H9 (cell line): ENCODE measurements at regions not wholly inside any gene's neighbourhood (a gene's known extent, or its start where the extent isn't known, plus 50 kb on each side); places are given as distances from the start of the nearest gene placed in this dataset.

Source experiments
- DNase-seq: peaks from one replicate; pipeline ENCODE4 v3.0.0-alpha.2; 2017
- H2AFZ ChIP-seq: one replicate; pipeline ENCODE4 v1.6.1; 2013; ENCODE audit warnings: mild to moderate bottlenecking, low read length, control low read depth, moderate library complexity
- H2AK5ac ChIP-seq: 2 replicates; pipeline ENCODE4 v1.6.1; 2013; ENCODE audit warnings: low read length, control low read depth, mixed read lengths; ENCODE audit not compliant: insufficient read length
- H2BK120ac ChIP-seq: one replicate; pipeline ENCODE4 v1.6.1; 2013; ENCODE audit warnings: low read depth, mild to moderate bottlenecking, low read length, control low read depth, inconsistent platforms; ENCODE audit not compliant: poor library complexity, severe bottlenecking
- H2BK12ac ChIP-seq: 2 replicates; pipeline ENCODE4 v1.6.1; 2013; ENCODE audit warnings: low read length, control low read depth, mixed read lengths, low read depth; ENCODE audit not compliant: insufficient read length
- H2BK15ac ChIP-seq: 2 replicates; pipeline ENCODE4 v1.6.1; 2013; ENCODE audit warnings: low read depth, low read length, control low read depth
- H2BK20ac ChIP-seq: one replicate; pipeline ENCODE4 v1.6.1; 2013; ENCODE audit warnings: low read depth, mild to moderate bottlenecking, low read length, control low read depth, inconsistent platforms; ENCODE audit not compliant: poor library complexity, severe bottlenecking
- H2BK5ac ChIP-seq: 2 replicates; pipeline ENCODE4 v1.6.1; 2013; ENCODE audit warnings: low read length, control low read depth, mixed read lengths; ENCODE audit not compliant: insufficient read length
- H3K14ac ChIP-seq: 2 replicates; pipeline ENCODE4 v1.6.1; 2013; ENCODE audit warnings: low read length, control low read depth; ENCODE audit not compliant: insufficient read depth
- H3K18ac ChIP-seq: 2 replicates; pipeline ENCODE4 v1.6.1; 2013; ENCODE audit warnings: low read depth, mild to moderate bottlenecking, mixed read lengths, low read length, control low read depth; ENCODE audit not compliant: insufficient read length
- H3K23ac ChIP-seq: 2 replicates; pipeline ENCODE4 v1.6.1; 2013; ENCODE audit warnings: low read length, control low read depth, mixed read lengths, low read depth; ENCODE audit not compliant: insufficient read length
- H3K23me2 ChIP-seq: 2 replicates; pipeline ENCODE4 v1.6.1; 2013; ENCODE audit warnings: low read depth, mild to moderate bottlenecking, mixed read lengths, low read length, control low read depth; ENCODE audit not compliant: insufficient read length, poor library complexity, severe bottlenecking
- H3K27ac ChIP-seq: 2 replicates; pipeline ENCODE4 v1.5.1; 2013; ENCODE audit warnings: low read length, control low read depth, mixed read lengths, low read depth; ENCODE audit not compliant: insufficient read length
- H3K27me3 ChIP-seq: 2 replicates; pipeline ENCODE4 v1.6.1; 2013; ENCODE audit warnings: low read length, control low read depth, inconsistent platforms; ENCODE audit not compliant: insufficient read depth
- H3K4ac ChIP-seq: 2 replicates; pipeline ENCODE4 v1.6.1; 2013; ENCODE audit warnings: low read depth, mild to moderate bottlenecking, control low read depth, inconsistent platforms, low read length, moderate library complexity
- H3K4me1 ChIP-seq: 2 replicates; pipeline ENCODE4 v1.6.1; 2013; ENCODE audit warnings: low read length, control low read depth, inconsistent platforms; ENCODE audit not compliant: insufficient read depth
- H3K4me2 ChIP-seq: 2 replicates; pipeline ENCODE4 v1.6.1; 2013; ENCODE audit warnings: low read length, control low read depth, mixed read lengths; ENCODE audit not compliant: insufficient read length, insufficient read depth
- H3K56ac ChIP-seq: 2 replicates; pipeline ENCODE4 v1.6.1; 2013; ENCODE audit warnings: low read depth, mild to moderate bottlenecking, mixed read lengths, low read length, control low read depth; ENCODE audit not compliant: insufficient read length
- H3K79me1 ChIP-seq: 2 replicates; pipeline ENCODE4 v1.6.1; 2013; ENCODE audit warnings: low read depth, mild to moderate bottlenecking, moderate library complexity, low read length, control low read depth, inconsistent platforms; ENCODE audit not compliant: insufficient read depth, poor library complexity, severe bottlenecking
- H3K79me2 ChIP-seq: 2 replicates; pipeline ENCODE4 v1.6.1; 2013; ENCODE audit warnings: low read length, control low read depth, inconsistent platforms; ENCODE audit not compliant: insufficient read depth
- H3K9ac ChIP-seq: 2 replicates; pipeline ENCODE4 v1.6.1; 2013; ENCODE audit warnings: low read length, control low read depth, mixed read lengths; ENCODE audit not compliant: insufficient read length; ENCODE audit errors: extremely low read depth
- H3K9me3 ChIP-seq: one replicate; pipeline ENCODE4 v1.6.1; 2013; ENCODE audit warnings: low read depth, low read length, inconsistent platforms; ENCODE audit not compliant: control insufficient read depth
- H3T11ph ChIP-seq: one replicate; pipeline ENCODE4 v1.6.1; 2013; ENCODE audit warnings: mild to moderate bottlenecking, low read length, control low read depth, inconsistent platforms
- H4K20me1 ChIP-seq: one replicate; pipeline ENCODE4 v1.6.1; 2013; ENCODE audit not compliant: control insufficient read depth, insufficient read length, insufficient read depth
- H4K5ac ChIP-seq: 2 replicates; pipeline ENCODE4 v1.6.1; 2013; ENCODE audit warnings: low read depth, mild to moderate bottlenecking, mixed read lengths, low read length, control low read depth; ENCODE audit not compliant: insufficient read length
- H4K8ac ChIP-seq: replicated peaks from 2 replicates; pipeline ENCODE4 v1.6.1; 2013; ENCODE audit warnings: low read length, control low read depth, mixed read lengths, low read depth; ENCODE audit not compliant: insufficient read length
- H4K91ac ChIP-seq: 2 replicates; pipeline ENCODE4 v1.6.1; 2013; ENCODE audit warnings: low read depth, mild to moderate bottlenecking, moderate library complexity, mixed read lengths, low read length, control low read depth; ENCODE audit not compliant: insufficient read length
- H3K27ac Mint-ChIP-seq, 3 experiments: 2 replicates in 2 of 3; 3 replicates in 1 of 3; pipeline ENCODE4 v1.8.0; 2020 to 2021; ENCODE audit warnings: mixed read lengths in 3 of 3, mild to moderate bottlenecking in 1 of 3, moderate library complexity in 1 of 3
- H3K27me3 Mint-ChIP-seq: 2 replicates; pipeline ENCODE4 v1.8.0; 2021; ENCODE audit warnings: low read depth, mild to moderate bottlenecking, moderate library complexity, mixed read lengths
- H3K36me3 Mint-ChIP-seq, 3 experiments: 2 replicates in 2 of 3; 3 replicates in 1 of 3; pipeline ENCODE4 v1.8.0; 2020 to 2021; ENCODE audit warnings: low read depth in 3 of 3, mixed read lengths in 3 of 3; ENCODE audit not compliant: insufficient read depth in 1 of 3
- H3K4me1 Mint-ChIP-seq, 2 experiments: 2 replicates each; pipeline ENCODE4 v1.8.0; 2020; ENCODE audit warnings: mixed read lengths in 2 of 2
- H3K4me3 Mint-ChIP-seq, 2 experiments: 2 replicates in 1 of 2; 3 replicates in 1 of 2; pipeline ENCODE4 v1.8.0; 2020 to 2021; ENCODE audit warnings: mild to moderate bottlenecking in 2 of 2, mixed read lengths in 2 of 2, moderate library complexity in 1 of 2
- H3K9me3 Mint-ChIP-seq, 2 experiments: 2 replicates in 1 of 2; 3 replicates in 1 of 2; pipeline ENCODE4 v1.8.0; 2020; ENCODE audit warnings: mild to moderate bottlenecking in 2 of 2, mixed read lengths in 2 of 2, moderate library complexity in 1 of 2
- WGBS: extraction: QIAGEN DNeasy Blood & Tissue Kit; methylation state at CpG from one replicate; pipeline ENCODE4 v1.1.7; 2013; ENCODE audit warnings: missing lambda C conversion rate, low lambda C conversion rate, mixed read lengths; ENCODE audit not compliant: insufficient read length; ENCODE audit errors: extremely low coverage; 5-methylcytosine and 5-hydroxymethylcytosine counted together
- TF ChIP-seq, protein P1 (sequence below): fragments of 200-600 bp; sonication (generic); conservative IDR thresholded peaks from 3 replicates; pipeline ENCODE4 v1.8.0; 2021; ENCODE audit warnings: antibody characterized with exemption, mild to moderate bottlenecking

DNA sequence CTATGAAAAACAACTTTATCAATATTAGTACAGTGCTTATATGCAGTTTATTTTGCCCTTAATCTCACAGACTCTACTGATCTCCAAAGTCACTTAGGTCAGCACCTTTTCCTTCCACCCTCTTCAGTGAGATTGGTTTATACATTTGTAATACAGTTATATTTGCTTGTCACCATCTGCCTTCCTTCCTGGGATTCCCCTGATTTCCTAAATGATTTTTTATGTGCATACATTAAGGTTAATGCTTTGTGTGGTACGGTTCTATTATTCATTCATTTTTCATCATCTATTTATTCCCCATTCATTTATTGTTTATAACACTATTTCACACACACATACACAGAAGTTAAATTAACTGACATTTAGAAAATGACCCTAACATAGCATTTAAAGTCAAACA, 419.8 kb upstream of the CDH11 start:
- Mint-ChIP-seq H3K27ac (no peak overlapping the region), H3K36me3 (no peaks in the 10 kb centered on the region), H3K9me3 (no peaks in the 10 kb centered on the region; a peak in 1 of 5 replicates), H3K27me3 (no peaks in the 10 kb centered on the region), H3K4me3 (no peak overlapping the region), H3K4me1 (peaks cover 5 to 6% of the 10 kb centered on the region in 2 experiments)
- no peak overlapping the region for H3K4me2 ChIP-seq
- no peak overlapping the region for H3K14ac ChIP-seq
- H4K20me1 ChIP-seq = no peaks in the 10 kb centered on the region
- no peaks in the 10 kb centered on the region for H3K79me1 ChIP-seq
- H2BK20ac ChIP-seq = no peak overlapping the region
- H3K23me2 ChIP-seq = no peaks in the 10 kb centered on the region
- no CpG with 5 or more reads among the region's 1 CpG for WGBS
- no peak overlapping the region for H3K18ac ChIP-seq
- DNase-seq = no peak
- no peak overlapping the region for H2BK120ac ChIP-seq
- TF ChIP-seq, protein P1, sequence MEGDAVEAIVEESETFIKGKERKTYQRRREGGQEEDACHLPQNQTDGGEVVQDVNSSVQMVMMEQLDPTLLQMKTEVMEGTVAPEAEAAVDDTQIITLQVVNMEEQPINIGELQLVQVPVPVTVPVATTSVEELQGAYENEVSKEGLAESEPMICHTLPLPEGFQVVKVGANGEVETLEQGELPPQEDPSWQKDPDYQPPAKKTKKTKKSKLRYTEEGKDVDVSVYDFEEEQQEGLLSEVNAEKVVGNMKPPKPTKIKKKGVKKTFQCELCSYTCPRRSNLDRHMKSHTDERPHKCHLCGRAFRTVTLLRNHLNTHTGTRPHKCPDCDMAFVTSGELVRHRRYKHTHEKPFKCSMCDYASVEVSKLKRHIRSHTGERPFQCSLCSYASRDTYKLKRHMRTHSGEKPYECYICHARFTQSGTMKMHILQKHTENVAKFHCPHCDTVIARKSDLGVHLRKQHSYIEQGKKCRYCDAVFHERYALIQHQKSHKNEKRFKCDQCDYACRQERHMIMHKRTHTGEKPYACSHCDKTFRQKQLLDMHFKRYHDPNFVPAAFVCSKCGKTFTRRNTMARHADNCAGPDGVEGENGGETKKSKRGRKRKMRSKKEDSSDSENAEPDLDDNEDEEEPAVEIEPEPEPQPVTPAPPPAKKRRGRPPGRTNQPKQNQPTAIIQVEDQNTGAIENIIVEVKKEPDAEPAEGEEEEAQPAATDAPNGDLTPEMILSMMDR = no peak
- no peak overlapping the region for H2BK15ac ChIP-seq
- H3K9me3 ChIP-seq = no peaks in the 10 kb centered on the region
- H3K4me1 ChIP-seq = no peaks in the 10 kb centered on the region
- H4K91ac ChIP-seq = no peak overlapping the region
- H3K9ac ChIP-seq = no peak overlapping the region
- H3K56ac ChIP-seq = no peak overlapping the region
- no peak overlapping the region for H4K5ac ChIP-seq
- no peaks in the 10 kb centered on the region for H3K79me2 ChIP-seq
- no peaks in the 10 kb centered on the region for H3K27me3 ChIP-seq
- no peak overlapping the region for H2AFZ ChIP-seq
- no peak overlapping the region for H3K27ac ChIP-seq
- no peak overlapping the region for H2BK12ac ChIP-seq
- no peak overlapping the region for H2BK5ac ChIP-seq
- H4K8ac ChIP-seq = no peak overlapping the region
- no peak overlapping the region for H2AK5ac ChIP-seq
- no peak overlapping the region for H3K4ac ChIP-seq
- no peak overlapping the region for H3T11ph ChIP-seq
- H3K23ac ChIP-seq = no peak overlapping the region
